PC-9 (cell line): ENCODE measurements at regions not wholly inside any gene's neighbourhood (a gene's known extent, or its start where the extent isn't known, plus 50 kb on each side); places are given as distances from the start of the nearest gene placed in this dataset.

Experiments used
- BruUV-seq: library from RNA; stranded (reverse); fragments of 400-500 nt; replicated peaks from 2 replicates; lab custom pipeline; 2021; lab: Mats Ljungman, UMichigan
- CTCF ChIA-PET: fragments of 300-600 bp; sonication (Branson Sonifier 250); formaldehyde crosslinking; loops from one replicate; lab custom pipeline; 2022; ENCODE audit warnings: antibody characterized with exemption; lab: Charles Lee
- POLR2A ChIA-PET: fragments of 300-600 bp; sonication (Branson Sonifier 250); formaldehyde crosslinking; loops from one replicate; lab custom pipeline; 2022; ENCODE audit warnings: antibody characterized with exemption; ENCODE audit not compliant: unreplicated experiment; lab: Charles Lee
- DNase-seq, 2 experiments: peaks; one replicate each; pipeline versions ENCODE4 v3.0.0 to v3.0.0-alpha.2; 2015 to 2022; ENCODE audit warnings: mixed read lengths in 1 of 2
- H2AFZ ChIP-seq: fragments of 200-600 bp; sonication (generic); 2 replicates; pipeline ENCODE4 v1.8.1; 2017; ENCODE audit warnings: antibody characterized with exemption
- H3F3A ChIP-seq: fragments of 200-600 bp; sonication (generic); 2 replicates; pipeline ENCODE4 v1.8.1; 2017; ENCODE audit warnings: antibody characterized with exemption, mild to moderate bottlenecking, low read depth; ENCODE audit not compliant: insufficient read depth
- H3K27ac ChIP-seq: fragments of 200-600 bp; sonication (generic); 2 replicates; pipeline ENCODE4 v1.6.1; 2016; ENCODE audit warnings: mixed run types
- H3K27me3 ChIP-seq: fragments of 200-600 bp; sonication (generic); 2 replicates; pipeline ENCODE4 v1.6.1; 2016; ENCODE audit warnings: low read depth, mixed run types; ENCODE audit not compliant: insufficient read depth
- H3K36me3 ChIP-seq: fragments of 200-600 bp; sonication (generic); 2 replicates; pipeline ENCODE4 v1.6.1; 2016; ENCODE audit warnings: low read depth, mixed run types
- H3K4me1 ChIP-seq: fragments of 200-600 bp; sonication (generic); replicated peaks from 2 replicates; pipeline ENCODE4 v1.6.1; 2016; ENCODE audit warnings: mixed run types; ENCODE audit not compliant: insufficient read depth
- H3K4me2 ChIP-seq: fragments of 200-600 bp; sonication (generic); 2 replicates; pipeline ENCODE4 v1.6.1; 2017; ENCODE audit warnings: mixed run types
- H3K4me3 ChIP-seq: fragments of 200-600 bp; sonication (generic); 2 replicates; pipeline ENCODE4 v1.6.1; 2016; ENCODE audit warnings: mixed run types
- H3K79me2 ChIP-seq: fragments of 200-600 bp; sonication (generic); 2 replicates; pipeline ENCODE4 v1.6.1; 2017; ENCODE audit warnings: low read depth, mixed run types
- H3K9me2 ChIP-seq: fragments of 200-600 bp; sonication (generic); 2 replicates; pipeline ENCODE4 v1.8.1; 2017; ENCODE audit warnings: mild to moderate bottlenecking; ENCODE audit not compliant: insufficient read depth
- H3K9me3 ChIP-seq: fragments of 200-600 bp; sonication (generic); 2 replicates; pipeline ENCODE4 v1.8.1; 2016; ENCODE audit warnings: low read depth; ENCODE audit not compliant: insufficient read depth
- H4K20me1 ChIP-seq: fragments of 200-600 bp; sonication (generic); 2 replicates; pipeline ENCODE4 v1.8.1; 2017; ENCODE audit not compliant: insufficient read depth
- CTCF ChIP-seq: fragments of 200-600 bp; sonication (generic); conservative IDR thresholded peaks from 2 replicates; pipeline ENCODE4 v1.6.1; 2017; ENCODE audit warnings: mixed run types, antibody characterized with exemption, mild to moderate bottlenecking, moderate library complexity
- EZH2 ChIP-seq: fragments of 200-600 bp; sonication (generic); IDR thresholded peaks from 2 replicates; pipeline ENCODE4 v1.8.0; 2017; ENCODE audit warnings: antibody characterized with exemption, low read depth
- intact Hi-C: fragments of 100-400 bp; cut with micrococcal nuclease; formaldehyde crosslinking; loops from one replicate; pipeline ENCODE4 v1.10.0; 2022; ENCODE audit not compliant: unreplicated experiment

DNA sequence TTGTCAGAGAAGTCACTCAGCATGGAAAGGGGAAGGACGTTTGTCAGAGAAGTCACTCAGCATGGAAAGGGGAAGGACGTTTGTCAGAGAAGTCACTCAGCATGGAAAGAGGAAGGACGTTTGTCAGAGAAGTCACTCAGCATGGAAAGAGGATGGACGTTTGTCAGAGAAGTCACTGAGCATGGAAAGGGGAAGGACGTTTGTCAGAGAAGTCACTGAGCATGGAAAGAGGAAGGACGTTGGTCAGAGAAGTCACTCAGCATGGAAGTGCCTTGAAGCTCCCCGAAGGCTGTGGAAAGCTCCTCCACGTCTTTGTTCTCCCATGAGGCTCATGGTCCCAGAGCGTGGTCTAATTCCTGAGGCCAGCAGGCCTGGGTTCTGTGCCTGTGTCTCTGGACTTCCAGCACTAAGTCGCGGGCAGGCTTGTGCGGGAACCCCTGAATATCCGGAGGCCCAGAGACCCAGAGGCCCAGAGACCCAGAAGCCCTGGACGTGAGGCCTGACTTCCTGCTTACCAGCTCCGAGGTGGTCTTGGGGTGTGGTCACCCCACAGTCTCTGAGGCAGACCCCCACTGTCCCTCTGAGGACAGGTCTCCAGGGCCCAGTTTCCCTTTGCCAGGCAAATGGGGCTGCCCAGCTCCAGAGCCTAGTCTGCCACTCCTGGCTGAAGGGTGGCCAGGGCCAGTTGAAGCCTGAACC lies 70.4 kb upstream of the TWIST2 start:
- DNase-seq = no peak
- H3K4me3 ChIP-seq = no peak overlapping the region
- no peak overlapping the region for H2AFZ ChIP-seq
- POLR2A ChIA-PET = no interaction called here
- H3K79me2 ChIP-seq = no peaks in the 10 kb centered on the region
- H3K9me2 ChIP-seq = no peaks in the 10 kb centered on the region
- CTCF ChIA-PET = no interaction called here
- H4K20me1 ChIP-seq = no peaks in the 10 kb centered on the region
- H3K9me3 ChIP-seq = peaks cover 2% of the 10 kb centered on the region; the same call in 1 of the 2 replicates
- H3K36me3 ChIP-seq = no peaks in the 10 kb centered on the region
- H3K27me3 ChIP-seq = peaks cover 88% of the 10 kb centered on the region
- no TSS peak for BruUV-seq
- no peak overlapping the region for H3K27ac ChIP-seq
- H3K4me1 ChIP-seq = no peaks in the 10 kb centered on the region
- H3F3A ChIP-seq = no peaks in the 10 kb centered on the region
- TF ChIP-seq CTCF (no peak), EZH2 (no peak)
- intact Hi-C loops = no loop called here
- H3K4me2 ChIP-seq = no peak overlapping the region

- H3K27me3 ChIP-seq = peaks cover 83% of the 10 kb centered on the region
- no TSS peak for BruUV-seq
- H4K20me1 ChIP-seq = no peaks in the 10 kb centered on the region
- H3K9me3 ChIP-seq = no peaks in the 10 kb centered on the region
- H3K4me2 ChIP-seq = no peak overlapping the region
- H3K79me2 ChIP-seq = no peaks in the 10 kb centered on the region
- intact Hi-C loops = loop anchor here (1.0 to 2.0 kb wide), 6 partner anchors 185 to 529 kb away; no protein-coding TSS in a partner anchor
- DNase-seq = peak in 1 of 2 experiments; percentile 68
- H3K4me1 ChIP-seq = no peaks in the 10 kb centered on the region
- POLR2A ChIA-PET = interaction anchor here (0.6 kb wide), 1 partner anchor 496 kb away, joined by 3 read pairs; no protein-coding TSS in a partner anchor
- H2AFZ ChIP-seq = no peak overlapping the region
- H3K36me3 ChIP-seq = no peaks in the 10 kb centered on the region
- H3K9me2 ChIP-seq = no peaks in the 10 kb centered on the region
- H3K4me3 ChIP-seq = no peak overlapping the region
- no peak overlapping the region for H3K27ac ChIP-seq
- TF ChIP-seq EZH2 = no peak
- peak; percentile 98 for TF ChIP-seq CTCF
- CTCF ChIA-PET = interaction anchor here (0.6 to 1.8 kb wide), 8 partner anchors 141 to 427 kb away, joined by 3 to 12 read pairs (median 6); no protein-coding TSS in a partner anchor
- H3F3A ChIP-seq = no peaks in the 10 kb centered on the region
Measured at GRCh38 chr2:238784671-238785527, 63.0 kb upstream of the TWIST2 start.

GRCh38 chr2:238785528-238785860 lies 62.4 kb upstream of the TWIST2 start:
- Histone ChIP-seq H3K4me1 (no peaks in the 10 kb centered on the region), H3K27ac (no peak overlapping the region), H3K9me3 (no peaks in the 10 kb centered on the region), H3K36me3 (no peaks in the 10 kb centered on the region), H3K9me2 (no peaks in the 10 kb centered on the region), H2AFZ (no peak overlapping the region), H3K79me2 (no peaks in the 10 kb centered on the region), H3K4me3 (no peak overlapping the region), H3K4me2 (no peak overlapping the region), H4K20me1 (no peaks in the 10 kb centered on the region), H3K27me3 (peaks cover 83% of the 10 kb centered on the region), H3F3A (no peaks in the 10 kb centered on the region)
- intact Hi-C loops = loop anchor here (1.0 to 2.0 kb wide), 6 partner anchors 185 to 529 kb away; no protein-coding TSS in a partner anchor
- TF ChIP-seq EZH2 (no peak), CTCF (no peak)
- DNase-seq = no peak
- BruUV-seq = no TSS peak
- ChIA-PET CTCF (interaction anchor here (0.6 to 1.8 kb wide), 8 partner anchors 141 to 428 kb away, joined by 3 to 12 read pairs (median 6); no protein-coding TSS in a partner anchor), POLR2A (interaction anchor here (0.6 kb wide), 1 partner anchor 496 kb away, joined by 3 read pairs; no protein-coding TSS in a partner anchor)
